DMS153 (cell line): ENCODE measurements at regions not wholly inside any gene's neighbourhood (a gene's known extent, or its start where the extent isn't known, plus 50 kb on each side); places are given as distances from the start of the nearest gene placed in this dataset.
A peak's percentile ranks its signal among the peaks of the same experiment; 100 is the strongest.

Experiments
- DNase-seq: peaks from one replicate; lab custom pipeline; 2025; lab: John Stamatoyannopoulos, UW

DNA sequence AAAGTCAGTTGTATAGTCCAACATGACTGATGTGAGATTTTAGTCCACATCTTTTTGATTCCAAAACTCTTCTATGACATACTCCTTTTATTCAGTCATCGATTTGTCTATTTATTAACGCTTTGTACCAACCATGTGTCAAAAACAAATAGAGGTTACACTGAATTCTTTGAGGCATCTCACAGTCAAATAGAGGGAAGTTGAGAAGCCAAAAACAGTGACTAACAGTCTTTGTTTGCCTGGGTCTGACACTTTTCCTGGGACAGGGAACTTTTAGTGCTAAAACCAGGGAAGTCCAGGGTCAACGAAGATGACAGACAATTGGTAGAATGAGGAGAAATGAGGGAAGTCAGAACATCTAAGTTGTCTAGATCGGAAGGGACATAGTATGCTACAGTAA, 169.9 kb upstream of the HS3ST1 start:
- DNase-seq: no peak

DNA sequence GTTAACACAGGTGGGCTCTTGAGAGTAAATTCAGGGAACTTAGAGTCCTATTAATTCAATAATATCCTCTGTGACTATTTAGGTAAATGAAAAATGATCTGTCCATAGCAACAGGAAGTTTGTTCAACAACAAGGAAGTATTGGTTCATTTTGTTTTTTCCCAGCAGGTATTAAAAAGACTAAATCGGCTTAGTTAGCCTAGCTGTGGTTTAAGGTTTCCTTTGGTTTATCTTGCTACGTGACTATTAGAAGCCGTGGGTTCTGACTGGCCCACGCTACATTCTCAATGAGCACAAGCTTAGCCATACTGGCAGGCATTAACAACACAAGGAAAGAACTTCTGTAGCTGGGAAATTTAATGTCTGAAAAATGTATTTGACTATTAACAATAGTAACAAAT, 168.8 kb upstream of the HS3ST1 start:
- DNase-seq: peak; percentile 71

GRCh38 chr4:11596989-11597388, 168.3 kb upstream of the HS3ST1 start:
- DNase-seq: no peak

DNA sequence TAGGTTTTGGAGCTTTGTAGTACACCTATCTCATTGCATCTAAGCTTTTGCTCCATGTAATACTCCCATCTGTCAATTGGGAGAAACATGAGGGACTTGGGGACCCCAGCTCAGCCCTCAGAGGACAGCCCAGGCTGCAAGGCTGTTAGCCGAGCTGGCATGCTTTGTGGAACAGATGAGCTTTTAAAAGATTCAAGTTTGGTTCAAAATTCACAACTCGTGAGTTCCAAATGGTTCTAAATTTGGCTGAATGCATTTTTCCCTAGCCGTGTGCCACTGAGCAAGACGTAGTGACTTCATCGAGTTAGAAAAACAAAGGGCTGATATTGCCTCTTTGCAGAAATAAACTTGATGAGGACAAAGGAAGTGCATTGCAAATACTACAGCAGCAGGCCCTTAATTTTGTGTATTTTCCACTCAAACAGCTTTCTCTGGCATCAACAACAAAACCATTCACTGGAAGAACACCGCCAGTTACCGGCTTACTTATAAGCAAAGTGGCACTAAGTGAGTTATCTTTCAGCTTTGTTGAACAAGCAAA, 165.0 kb upstream of the HS3ST1 start:
- DNase-seq: peak; percentile 29

DNA sequence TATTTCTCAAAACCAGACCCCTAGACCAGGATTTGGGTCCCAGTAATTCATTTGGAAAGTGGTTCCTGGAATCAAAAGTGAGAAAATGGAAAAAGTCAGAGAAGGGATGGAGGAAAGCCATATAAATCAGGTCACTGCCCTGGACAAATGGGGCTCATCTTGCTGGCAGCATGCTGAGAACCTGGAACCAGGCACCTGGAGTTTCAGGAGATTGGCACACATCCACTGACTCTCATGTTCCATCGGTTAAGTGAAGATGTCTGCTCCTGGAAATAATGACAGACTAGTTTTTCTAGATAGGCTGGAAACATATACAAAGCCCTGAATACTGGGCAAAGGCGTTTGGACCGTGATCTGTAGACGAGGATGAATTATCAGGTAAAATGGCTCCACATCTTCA, 163.6 kb upstream of the HS3ST1 start:
- no peak for DNase-seq

- no peak for DNase-seq
These were observed 161.4 kb upstream of the HS3ST1 start for GRCh38 chr4:11590132-11590531.

- DNase-seq: no peak
These were observed 161.0 kb upstream of the HS3ST1 start for GRCh38 chr4:11589676-11590075.

DNA sequence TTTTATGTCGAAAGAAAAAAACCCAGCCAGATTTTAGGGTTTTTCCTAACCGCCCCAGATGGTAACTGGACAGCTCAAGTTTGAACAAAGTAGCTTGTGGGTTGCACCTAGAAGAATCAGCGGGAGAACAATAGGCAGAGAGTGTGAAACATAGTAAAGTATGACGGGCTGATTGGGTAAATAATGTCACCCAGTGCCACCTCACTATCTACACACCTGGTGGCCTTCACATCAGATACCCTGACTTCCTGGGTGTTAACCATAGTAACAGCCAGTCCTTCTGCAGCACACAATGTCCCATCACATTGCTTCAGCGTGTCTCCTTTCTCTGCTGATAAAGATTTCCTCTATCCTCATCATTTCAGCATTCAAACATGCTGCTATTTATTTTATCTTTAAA, 159.1 kb upstream of the HS3ST1 start:
- no peak for DNase-seq

- peak; percentile 74 for DNase-seq
These were observed 156.8 kb upstream of the HS3ST1 start for GRCh38 chr4:11585506-11585905.

GRCh38 chr4:11568511-11568910, 139.8 kb upstream of the HS3ST1 start:
- no peak for DNase-seq

DNA sequence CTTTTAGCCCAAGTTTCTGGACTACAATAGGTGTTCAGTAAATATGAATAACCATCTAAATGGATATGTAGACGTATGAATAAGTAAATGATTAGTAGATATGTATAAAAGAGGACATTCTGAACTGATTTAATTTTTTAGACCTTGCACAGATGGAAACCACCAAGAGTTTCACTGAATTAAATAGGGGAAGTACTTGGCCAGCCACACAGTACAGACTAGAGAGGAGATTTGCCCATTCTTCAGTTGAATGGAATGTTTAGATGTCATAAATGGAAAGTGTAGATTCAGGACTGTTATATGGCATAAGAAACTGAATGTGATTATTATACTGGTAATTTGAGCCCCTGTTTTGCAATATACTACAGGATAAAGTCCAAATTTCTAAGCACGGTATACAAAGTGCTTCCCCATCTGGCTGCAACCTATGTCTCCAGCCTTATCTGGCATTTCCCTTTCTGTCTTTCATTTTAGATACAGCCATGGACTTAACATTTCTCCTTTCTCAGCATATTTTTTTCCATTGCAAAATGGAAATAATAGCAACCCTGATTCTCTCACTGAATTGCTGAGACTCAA, 137.8 kb upstream of the HS3ST1 start:
- no peak for DNase-seq

DNA sequence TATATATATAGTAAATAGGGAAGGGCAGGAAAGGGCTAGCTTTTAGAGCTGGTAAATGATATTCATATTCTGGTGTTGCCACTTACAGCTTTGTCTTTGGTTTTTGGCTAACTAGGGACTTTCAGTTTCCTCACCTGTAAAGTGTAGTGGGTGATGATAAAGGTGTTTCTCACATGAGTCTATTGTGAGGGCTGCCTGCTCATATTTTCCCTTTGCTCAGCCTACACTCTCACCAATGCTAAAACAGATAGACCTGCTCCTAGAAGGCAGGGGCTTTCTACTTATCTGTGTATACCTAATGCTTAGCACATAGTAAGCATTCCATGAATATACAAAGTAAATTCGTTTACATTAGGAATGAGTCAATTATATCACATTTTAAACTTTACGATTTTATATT, 137.2 kb upstream of the HS3ST1 start:
- DNase-seq: no peak

GRCh38 chr4:11565213-11565612, 136.5 kb upstream of the HS3ST1 start:
- no peak for DNase-seq

DNA sequence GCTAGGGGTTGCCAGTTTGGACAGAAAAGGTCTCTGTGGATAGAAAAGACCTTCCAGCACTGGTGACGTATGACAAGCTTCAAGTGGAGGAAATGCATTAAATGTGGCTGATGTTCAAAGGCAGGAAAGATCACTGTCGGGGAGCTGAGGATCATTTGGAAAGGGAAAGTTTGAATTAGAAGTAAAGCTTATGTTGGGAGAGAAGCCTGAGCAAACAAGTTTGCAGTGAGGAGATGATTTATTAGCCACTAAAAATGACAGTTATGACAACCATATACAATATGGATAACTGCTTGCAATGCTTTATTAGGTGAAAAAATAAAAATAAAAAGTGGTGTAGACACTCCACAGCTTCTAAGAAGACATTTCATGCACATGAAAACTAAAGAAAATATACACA, 135.3 kb upstream of the HS3ST1 start:
- no peak for DNase-seq

- DNase-seq: no peak
These were observed 120.8 kb upstream of the HS3ST1 start for GRCh38 chr4:11549525-11549924.

GRCh38 chr4:11548597-11549082, 119.9 kb upstream of the HS3ST1 start:
- DNase-seq: no peak

- no peak for DNase-seq
These were observed 117.9 kb upstream of the HS3ST1 start for GRCh38 chr4:11546391-11547175.

DNA sequence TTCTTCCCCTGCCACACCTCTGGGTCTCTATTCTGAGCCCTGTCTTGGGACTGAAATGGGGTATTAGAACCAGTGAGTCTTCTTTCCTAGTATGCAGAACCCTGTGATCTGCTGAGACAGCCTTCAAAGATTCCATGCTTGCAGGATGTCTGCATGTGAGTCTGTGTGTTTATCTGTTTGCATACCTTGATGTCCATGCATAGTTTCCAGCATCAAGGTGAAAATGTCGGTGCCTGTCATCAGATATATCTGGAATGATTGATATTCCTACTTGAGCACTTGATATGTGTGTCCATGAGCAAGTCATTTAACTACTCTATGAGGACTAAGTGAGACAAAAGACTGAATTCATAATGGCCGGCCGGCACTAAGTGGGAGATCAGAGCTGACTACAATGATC, 117.0 kb upstream of the HS3ST1 start:
- no peak for DNase-seq

DNA sequence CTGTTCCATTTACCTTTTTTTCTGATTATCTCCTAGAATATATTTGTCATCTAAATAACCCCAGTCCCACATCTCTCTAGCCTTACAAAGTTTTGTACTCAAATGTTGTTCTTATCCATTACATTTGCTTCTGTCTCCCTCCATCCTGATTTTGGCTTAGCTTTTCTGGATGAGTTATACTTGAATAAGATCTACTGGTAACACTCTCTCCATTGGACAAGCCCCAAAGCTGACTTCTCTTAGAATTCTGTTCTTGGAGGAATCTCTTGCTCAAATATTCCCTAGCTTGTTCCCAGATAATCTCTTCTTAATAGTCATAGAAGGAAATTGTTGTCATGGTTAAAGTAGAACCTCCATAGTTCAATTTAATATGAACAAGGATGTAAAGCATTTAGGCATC, 115.5 kb upstream of the HS3ST1 start:
- no peak for DNase-seq

- no peak for DNase-seq
These were observed 115.0 kb upstream of the HS3ST1 start for GRCh38 chr4:11543706-11544105.

GRCh38 chr4:11542952-11543351, 114.3 kb upstream of the HS3ST1 start:
- no peak for DNase-seq

DNA sequence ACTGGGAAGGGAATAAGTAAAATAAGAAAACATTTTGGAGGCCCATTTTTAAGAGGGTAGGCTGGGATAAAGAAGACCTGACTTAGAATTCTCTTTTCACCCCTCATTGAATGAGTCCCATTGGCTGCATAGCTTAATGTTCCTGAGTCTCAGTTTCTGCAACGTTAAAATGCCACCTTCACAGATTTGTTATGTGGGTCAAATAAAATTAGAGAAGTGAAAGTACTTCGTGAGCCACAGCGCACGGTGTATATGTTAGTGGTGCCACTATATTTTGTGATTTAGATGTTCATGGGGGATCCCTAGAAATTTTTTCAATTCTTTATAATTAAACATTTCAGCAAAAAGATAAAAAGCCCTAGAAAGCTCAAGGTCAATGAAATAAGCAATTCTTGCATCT, 109.2 kb upstream of the HS3ST1 start:
- no peak for DNase-seq

DNA sequence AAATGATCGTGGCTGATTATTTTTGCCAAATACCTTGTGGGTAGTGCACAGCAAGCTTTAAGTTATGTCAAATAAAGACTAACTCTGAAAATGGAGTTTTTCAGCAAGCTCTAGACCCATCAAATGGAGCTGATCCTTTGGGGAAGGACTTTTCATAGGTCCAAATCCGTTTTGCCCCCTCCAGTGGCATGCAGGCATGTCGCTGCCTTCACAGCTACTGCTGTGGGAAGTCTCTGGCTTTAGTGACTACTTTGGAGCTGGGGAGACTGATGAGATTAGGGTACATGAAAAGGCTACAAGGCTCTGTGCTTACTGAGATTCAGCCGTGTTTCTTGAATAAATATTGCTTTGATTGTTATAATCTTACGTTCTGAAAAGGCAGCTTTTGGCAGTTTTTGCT, 106.6 kb upstream of the HS3ST1 start:
- no peak for DNase-seq
